HepG2 (cell line): ENCODE measurements at regions not wholly inside any gene's neighbourhood (a gene's known extent, or its start where the extent isn't known, plus 50 kb on each side); places are given as distances from the start of the nearest gene placed in this dataset.
"Not testable (repeated sequence)": the region's sequence is repeated elsewhere in the genome, so short reads cannot be mapped to it uniquely, and the experiment has no call there.

ENCODE experiments used
- ATAC-seq: fragments of 200-7000 bp; cut with Tn5 transposase; 3 replicates; pipeline ENCODE4 v1.9.1; 2020; ENCODE audit warnings: mild to moderate bottlenecking, moderate library complexity
- BruUV-seq: library from RNA; stranded (reverse); fragments of 400-500 nt; replicated peaks from 2 replicates; lab custom pipeline; 2021; lab: Mats Ljungman, UMichigan
- CTCF ChIA-PET: fragments of 300-600 bp; formaldehyde crosslinking; extraction: SDS; loops from one replicate; lab custom pipeline; 2021; ENCODE audit warnings: low total read pairs, inconsistent platforms, low intra/inter-chr PET ratio; lab: Yijun Ruan, JAX
- POLR2A ChIA-PET: fragments of 350-600 bp; sonication (Branson Sonifier 250); formaldehyde crosslinking; loops from one replicate; lab custom pipeline; 2020; ENCODE audit warnings: antibody characterized with exemption, inconsistent platforms; lab: Yijun Ruan, JAX
- DNase-seq: peaks from one replicate; pipeline ENCODE4 v3.0.0-alpha.2; 2015; ENCODE audit warnings: low spot score
- FAIRE-seq: peaks from 3 replicates; lab custom pipeline; 2011; peaks lifted over from hg19 to GRCh38; lab: Jason Lieb, UNC
- H2AFZ ChIP-seq: one replicate; pipeline ENCODE4 v1.6.1; 2011; ENCODE audit warnings: low read length, inconsistent platforms
- H3K27ac ChIP-seq: fragments of 300-600 bp; 3 replicates; pipeline ENCODE4 v1.8.0; 2011; ENCODE audit warnings: mixed run types, mild to moderate bottlenecking, mixed read lengths, low read length, inconsistent platforms; ENCODE audit not compliant: insufficient read depth; ENCODE audit errors: extremely low read length
- H3K27me3 ChIP-seq, 2 experiments: fragments of 200-600 bp in 1 of 2; 2 replicates in 1 of 2; 3 replicates in 1 of 2; pipeline versions ENCODE4 v1.6.0 to v1.8.0; 2011; ENCODE audit warnings: low read length in 2 of 2, mild to moderate bottlenecking in 2 of 2, moderate library complexity in 2 of 2, inconsistent platforms in 1 of 2; ENCODE audit not compliant: insufficient read depth in 2 of 2, control insufficient read depth in 1 of 2
- H3K36me3 ChIP-seq, 2 experiments: fragments of 200-600 bp in 1 of 2; replicated peaks in 1 of 2; 2 replicates in 1 of 2; 3 replicates in 1 of 2; pipeline versions ENCODE4 v1.5.1 to v1.8.0; 2011; ENCODE audit warnings: low read length in 2 of 2, inconsistent platforms in 1 of 2; ENCODE audit not compliant: insufficient read depth in 2 of 2, control insufficient read depth in 1 of 2
- H3K4me1 ChIP-seq: 2 replicates; pipeline ENCODE4 v1.5.1; 2012; ENCODE audit warnings: low read length, inconsistent platforms; ENCODE audit not compliant: insufficient read depth
- H3K4me2 ChIP-seq: 2 replicates; pipeline ENCODE4 v1.6.0; 2011; ENCODE audit warnings: low read depth, low read length, inconsistent platforms
- H3K4me3 ChIP-seq, 3 experiments: fragments of 200-600 bp in 1 of 3; sonication (generic), shearing (Covaris generic) in 1 of 3; replicated peaks in 1 of 3; 2 replicates each; pipeline ENCODE4 v1.5.1; 2011 to 2016; ENCODE audit warnings: low read length in 3 of 3, inconsistent platforms in 2 of 3, low read depth in 2 of 3, mild to moderate bottlenecking in 2 of 3, control low read depth in 1 of 3, mixed read lengths in 1 of 3; ENCODE audit not compliant: insufficient read depth in 1 of 3
- H3K79me2 ChIP-seq: one replicate; pipeline ENCODE4 v1.6.1; 2011; ENCODE audit warnings: low read length, inconsistent platforms; ENCODE audit not compliant: insufficient read depth
- H3K9ac ChIP-seq: 2 replicates; pipeline ENCODE4 v1.6.0; 2011; ENCODE audit warnings: mild to moderate bottlenecking, low read depth, low read length, inconsistent platforms; ENCODE audit not compliant: insufficient read depth
- H3K9me3 ChIP-seq: 2 replicates; pipeline ENCODE4 v1.5.1; 2012; ENCODE audit warnings: mild to moderate bottlenecking, low read length
- H4K20me1 ChIP-seq: 2 replicates; pipeline ENCODE4 v1.6.0; 2011; ENCODE audit warnings: inconsistent platforms, mild to moderate bottlenecking, low read length, moderate library complexity; ENCODE audit not compliant: insufficient read depth
- POLR2A ChIP-seq, 2 experiments: IDR thresholded peaks; 2 replicates each; pipeline ENCODE4 v1.6.1; 2011; ENCODE audit warnings: low read depth in 2 of 2, low read length in 2 of 2, mild to moderate bottlenecking in 1 of 2, moderate library complexity in 1 of 2; ENCODE audit not compliant: insufficient read depth in 1 of 2
- ZNF558 ChIP-seq: sonication (generic); formaldehyde crosslinking; IDR thresholded peaks from 2 replicates; pipeline ENCODE4 v1.9.0; 2022; ENCODE audit warnings: mild to moderate bottlenecking, missing genetic modification reagents, borderline replicate concordance
- ZNF607 ChIP-seq: sonication (generic); formaldehyde crosslinking; IDR thresholded peaks from 2 replicates; pipeline ENCODE4 v1.5.1; 2020; ENCODE audit warnings: missing genetic modification reagents, mild to moderate bottlenecking, borderline replicate concordance
- ZNF761 ChIP-seq: sonication (generic); formaldehyde crosslinking; conservative IDR thresholded peaks from 2 replicates; pipeline ENCODE4 v1.4.0; 2020; ENCODE audit warnings: mild to moderate bottlenecking, missing genetic modification reagents
- whole genome bisulfite sequencing: methylation state at CpG from one replicate; pipeline ENCODE4 v1.1.6; 2017; ENCODE audit warnings: low lambda C conversion rate; 5-methylcytosine and 5-hydroxymethylcytosine counted together
- in situ Hi-C: cut with HindIII; loops from 2 replicates; pipeline ENCODE4 v1.10.0; 2017; ENCODE audit warnings: low pct_unique_long_range_greater_than_20kb; ENCODE audit not compliant: extremely low pct_ligation_motif_present
- intact Hi-C: fragments of 100-400 bp; cut with micrococcal nuclease; formaldehyde crosslinking; loops from one replicate; pipeline ENCODE4 v1.10.0; 2022; ENCODE audit not compliant: unreplicated experiment
- TF ChIP-seq, protein P1 (sequence below): conservative IDR thresholded peaks from 2 replicates; pipeline ENCODE4 v1.6.1; 2018; ENCODE audit warnings: missing genetic modification reagents
- TF ChIP-seq, protein P2 (sequence below): sonication (generic); formaldehyde crosslinking; IDR thresholded peaks from 2 replicates; pipeline ENCODE4 v1.4.0; 2020; ENCODE audit warnings: missing genetic modification reagents, mild to moderate bottlenecking, borderline replicate concordance

DNA sequence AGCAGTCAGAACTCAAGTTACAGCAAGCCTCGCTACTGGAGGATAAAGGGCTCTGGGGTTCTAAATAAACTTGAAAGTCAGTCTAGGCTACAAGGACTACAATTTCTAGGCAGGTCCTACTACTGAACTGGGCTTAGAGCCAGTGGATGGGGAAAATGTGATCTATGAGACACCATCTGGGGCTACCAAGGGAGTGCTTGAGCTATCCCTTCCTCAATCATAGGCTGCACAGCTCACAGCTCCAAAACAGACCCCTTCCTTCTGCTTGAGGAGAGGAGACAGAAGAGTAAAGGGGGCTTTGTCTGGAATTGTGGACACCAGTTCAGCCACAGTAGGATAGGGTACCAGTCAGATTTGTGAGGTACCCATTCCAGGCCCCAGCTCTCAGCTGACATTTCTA, 145.8 kb upstream of the SNX7 start:
- no peak overlapping the region for H3K27ac ChIP-seq
- H3K9ac ChIP-seq = no peak overlapping the region
- H3K36me3 ChIP-seq = no peaks in the 10 kb centered on the region
- FAIRE-seq (no peak), DNase-seq (no peak), ATAC-seq (no peak)
- intact Hi-C loops (no loop called here), in situ Hi-C loops (no loop called here)
- no peaks in the 10 kb centered on the region for H3K4me1 ChIP-seq
- H4K20me1 ChIP-seq = no peaks in the 10 kb centered on the region
- TF ChIP-seq, protein P1, sequence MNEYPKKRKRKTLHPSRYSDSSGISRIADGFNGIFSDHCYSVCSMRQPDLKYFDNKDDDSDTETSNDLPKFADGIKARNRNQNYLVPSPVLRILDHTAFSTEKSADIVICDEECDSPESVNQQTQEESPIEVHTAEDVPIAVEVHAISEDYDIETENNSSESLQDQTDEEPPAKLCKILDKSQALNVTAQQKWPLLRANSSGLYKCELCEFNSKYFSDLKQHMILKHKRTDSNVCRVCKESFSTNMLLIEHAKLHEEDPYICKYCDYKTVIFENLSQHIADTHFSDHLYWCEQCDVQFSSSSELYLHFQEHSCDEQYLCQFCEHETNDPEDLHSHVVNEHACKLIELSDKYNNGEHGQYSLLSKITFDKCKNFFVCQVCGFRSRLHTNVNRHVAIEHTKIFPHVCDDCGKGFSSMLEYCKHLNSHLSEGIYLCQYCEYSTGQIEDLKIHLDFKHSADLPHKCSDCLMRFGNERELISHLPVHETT (CRISPR knock-in tag) = no peak
- no peak for TF ChIP-seq POLR2A (IDR thresholded peaks at IDR 0.05; ENCODE audit: insufficient read depth in 1 of 2, low read depth in 2 of 2, low read length in 2 of 2)
- no peak for TF ChIP-seq ZNF607 (CRISPR knock-in tag)
- TF ChIP-seq, protein P2, sequence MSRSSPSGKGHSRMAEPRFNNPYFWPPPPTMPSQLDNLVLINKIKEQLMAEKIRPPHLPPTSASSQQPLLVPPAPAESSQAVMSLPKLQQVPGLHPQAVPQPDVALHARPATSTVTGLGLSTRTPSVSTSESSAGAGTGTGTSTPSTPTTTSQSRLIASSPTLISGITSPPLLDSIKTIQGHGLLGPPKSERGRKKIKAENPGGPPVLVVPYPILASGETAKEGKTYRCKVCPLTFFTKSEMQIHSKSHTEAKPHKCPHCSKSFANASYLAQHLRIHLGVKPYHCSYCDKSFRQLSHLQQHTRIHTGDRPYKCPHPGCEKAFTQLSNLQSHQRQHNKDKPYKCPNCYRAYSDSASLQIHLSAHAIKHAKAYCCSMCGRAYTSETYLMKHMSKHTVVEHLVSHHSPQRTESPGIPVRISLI (CRISPR knock-in tag) = no peak
- TF ChIP-seq ZNF761 (CRISPR knock-in tag) = no peak
- TF ChIP-seq ZNF558 (CRISPR knock-in tag) = no peak
- H3K27me3 ChIP-seq = no peaks in the 10 kb centered on the region
- H3K9me3 ChIP-seq = peaks cover 65% of the 10 kb centered on the region
- no TSS peak for BruUV-seq
- POLR2A ChIA-PET = no interaction called here
- H3K4me2 ChIP-seq = no peak overlapping the region
- H3K4me3 ChIP-seq = no peak overlapping the region
- H3K79me2 ChIP-seq = no peaks in the 10 kb centered on the region
- no peak overlapping the region for H2AFZ ChIP-seq
- no CpG with 5 or more reads among the region's 1 CpG for WGBS
- CTCF ChIA-PET = no interaction called here

DNA sequence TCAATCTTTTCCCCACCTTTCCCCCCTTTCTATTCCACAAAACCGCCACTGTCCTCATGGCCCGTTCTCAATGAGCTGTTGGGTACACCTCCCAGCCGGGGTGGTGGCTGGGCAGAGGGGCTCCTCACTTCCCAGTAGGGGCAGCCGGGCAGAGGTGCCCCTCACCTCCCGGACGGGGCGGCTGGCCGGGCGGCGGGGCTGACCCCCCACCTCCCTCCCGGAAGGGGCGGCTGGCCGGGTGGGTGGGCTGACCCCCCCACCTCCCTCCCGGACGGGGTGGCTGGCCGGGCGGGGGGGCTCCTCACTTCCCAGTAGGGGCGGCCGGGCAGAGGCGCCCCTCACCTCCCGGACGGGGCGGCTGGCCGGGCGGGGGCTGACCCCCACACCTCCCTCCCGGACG, 149.3 kb upstream of the SNX7 start:
- H4K20me1 ChIP-seq, H3K36me3 ChIP-seq, H3K27ac ChIP-seq, CTCF ChIA-PET, H3K27me3 ChIP-seq, in situ Hi-C loops, FAIRE-seq, H3K79me2 ChIP-seq, intact Hi-C loops, H3K9ac ChIP-seq, H3K4me3 ChIP-seq, DNase-seq, H3K4me2 ChIP-seq, POLR2A ChIA-PET, H3K4me1 ChIP-seq, ATAC-seq, BruUV-seq, H2AFZ ChIP-seq: not testable (repeated sequence)
- 39% methylated on average over 4 of the region's 27 CpGs for whole genome bisulfite sequencing
- H3K9me3 ChIP-seq = peaks cover 48% of the 10 kb centered on the region
